ENCODE measurements at regions not wholly inside any gene's neighbourhood (a gene's known extent, or its start where the extent isn't known, plus 50 kb on each side); places are given as distances from the start of the nearest gene placed in this dataset.

- no peak for TF ChIP-seq POLR2A (IDR thresholded peaks at IDR 0.05)
- TF ChIP-seq CTCF (IDR thresholded peaks at IDR 0.05), result no peak
Measured at GRCh38 chr6:95489185-95489863, 88.0 kb upstream of the MANEA start.

Measured in ovary (tissue), 3 donors.